Thoracic aorta (tissue), 2 donors: ENCODE measurements at regions not wholly inside any gene's neighbourhood (a gene's known extent, or its start where the extent isn't known, plus 50 kb on each side); places are given as distances from the start of the nearest gene placed in this dataset.
A peak's percentile ranks its signal among the peaks of the same experiment; 100 is the strongest.

ENCODE experiments used
- ATAC-seq: fragments of 150-250 bp; one replicate; pipeline ENCODE4 v1.8.0; 2017; ENCODE audit warnings: low read depth; ENCODE audit not compliant: insufficient number of reproducible peaks, low FRiP score
- DNase-seq: peaks from one replicate; pipeline ENCODE4 v3.0.0-alpha.2; 2020; ENCODE audit warnings: low spot score
- H3K27ac ChIP-seq, 2 donors: fragments of 200-600 bp; sonication (generic); 1 replicate in 1 of 2; 2 replicates in 1 of 2; pipeline ENCODE4 v1.5.1; 2016; ENCODE audit warnings: mild to moderate bottlenecking in 2 of 2, moderate library complexity in 2 of 2
- H3K27me3 ChIP-seq: fragments of 200-600 bp; sonication (generic); replicated peaks from 2 replicates; pipeline ENCODE4 v1.6.0; 2016; ENCODE audit warnings: mild to moderate bottlenecking; ENCODE audit not compliant: insufficient read depth
- H3K36me3 ChIP-seq: fragments of 200-600 bp; sonication (generic); one replicate; pipeline ENCODE4 v1.5.1; 2016
- H3K4me1 ChIP-seq, 2 donors: fragments of 200-600 bp; sonication (generic); 1 replicate in 1 of 2; 2 replicates in 1 of 2; pipeline versions ENCODE4 v1.5.1 to v1.6.0; 2016; ENCODE audit warnings: low read depth in 2 of 2, mild to moderate bottlenecking in 1 of 2; ENCODE audit not compliant: control insufficient read depth in 1 of 2
- H3K4me3 ChIP-seq: fragments of 200-600 bp; sonication (generic); 2 replicates; pipeline ENCODE4 v1.5.1; 2016; ENCODE audit warnings: mild to moderate bottlenecking
- H3K9me3 ChIP-seq: fragments of 200-600 bp; sonication (generic); 2 replicates; pipeline ENCODE4 v1.5.1; 2016
- CTCF ChIP-seq: fragments of 200-600 bp; sonication (generic); IDR thresholded peaks from one replicate; pipeline ENCODE4 v1.5.1; 2019; ENCODE audit warnings: antibody characterized with exemption

- Histone ChIP-seq H3K36me3 (no peaks in the 10 kb centered on the region), H3K9me3 (no peaks in the 10 kb centered on the region), H3K27ac (no peak overlapping the region), H3K4me3 (no peak overlapping the region), H3K27me3 (no peaks in the 10 kb centered on the region), H3K4me1 (peaks cover 36 to 51% of the 10 kb centered on the region in 2 donors)
- TF ChIP-seq CTCF = no peak
- no peak for DNase-seq
- no peak for ATAC-seq
Observed at GRCh38 chr9:127553793-127554192, 58.3 kb upstream of the STXBP1 start.

- no peaks in the 10 kb centered on the region for H3K9me3 ChIP-seq
- no peak for ATAC-seq
Observed at GRCh38 chr9:127554966-127555839, 56.9 kb upstream of the STXBP1 start.

DNA sequence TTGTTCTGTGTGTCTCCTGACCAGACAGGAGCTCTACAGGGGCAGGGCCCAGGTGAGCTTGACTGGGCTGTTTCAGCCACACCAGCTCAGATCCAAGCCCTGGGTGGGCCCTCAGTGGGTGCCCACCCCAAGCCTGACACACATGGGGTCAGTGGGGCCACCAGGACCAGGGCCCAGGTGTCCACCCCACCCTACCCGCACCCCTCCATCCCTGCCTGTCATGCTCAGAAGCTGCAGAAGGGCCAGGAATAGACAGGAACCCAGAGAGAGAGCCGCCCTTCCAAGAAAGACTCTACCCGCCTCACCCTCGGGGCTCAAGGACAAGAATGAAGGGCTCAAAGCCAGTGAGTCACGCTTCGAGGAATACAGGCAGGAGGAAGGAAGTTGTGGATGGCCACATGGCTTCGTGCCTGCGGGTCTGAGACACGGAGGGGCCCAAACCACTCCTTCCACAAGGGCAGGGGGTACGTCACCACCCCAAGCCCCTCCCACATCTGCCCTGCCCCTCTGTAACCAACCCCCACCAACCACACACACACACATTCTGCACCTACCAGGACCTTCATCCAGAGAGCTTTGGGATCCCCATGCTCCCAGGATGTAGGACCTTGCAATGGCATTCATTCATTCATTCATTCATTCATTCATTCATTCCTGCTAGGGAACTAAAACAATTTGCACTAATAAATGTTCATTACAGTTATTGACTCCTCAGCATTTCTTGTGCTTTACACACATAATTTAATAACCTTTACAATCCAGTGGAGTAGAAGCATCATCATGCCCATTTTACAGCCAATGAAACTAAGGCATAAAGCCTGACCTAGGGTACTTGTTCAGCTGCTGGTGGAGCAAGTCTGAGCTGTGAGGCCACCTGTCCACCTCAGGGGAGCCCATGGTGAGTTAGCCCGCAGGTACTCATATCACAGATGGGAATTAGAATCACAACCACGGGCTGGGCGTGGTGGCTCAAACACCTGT is 55.9 kb upstream of the STXBP1 start:
- Histone ChIP-seq H3K9me3 (no peaks in the 10 kb centered on the region), H3K4me1 (peaks cover 38 to 71% of the 10 kb centered on the region in 2 donors), H3K4me3 (peak overlapping the region; percentile 34), H3K27ac (peak overlapping the region; percentile 2 to 94), H3K36me3 (peaks cover 6% of the 10 kb centered on the region), H3K27me3 (no peaks in the 10 kb centered on the region)
- peak; percentile 87 for DNase-seq
- TF ChIP-seq CTCF = no peak
- ATAC-seq = peak; percentile 78

More at GRCh38 chr9:127554966-127555839, 56.9 kb upstream of the STXBP1 start:
- Histone ChIP-seq H3K36me3 (no peaks in the 10 kb centered on the region), H3K27me3 (no peaks in the 10 kb centered on the region), H3K4me3 (peak overlapping the region; percentile 34), H3K4me1 (peaks cover 36 to 62% of the 10 kb centered on the region in 2 donors), H3K27ac (peak overlapping the region; percentile 2 to 94)
- no peak for DNase-seq
- no peak for TF ChIP-seq CTCF

- ATAC-seq = no peak
- Histone ChIP-seq H3K27ac (peak overlapping the region; percentile 53 to 94), H3K27me3 (no peaks in the 10 kb centered on the region), H3K36me3 (peaks cover 6% of the 10 kb centered on the region), H3K4me3 (no peak overlapping the region), H3K4me1 (peaks cover 44 to 79% of the 10 kb centered on the region in 2 donors), H3K9me3 (no peaks in the 10 kb centered on the region)
- DNase-seq = no peak
- TF ChIP-seq CTCF = no peak
Observed at GRCh38 chr9:127556871-127557270, 55.2 kb upstream of the STXBP1 start.

- DNase-seq = no peak
- H3K36me3 ChIP-seq = peaks cover 6% of the 10 kb centered on the region
- peak overlapping the region; percentile 56 to 94 for H3K27ac ChIP-seq
- TF ChIP-seq CTCF = no peak
- no peak for ATAC-seq
- no peak overlapping the region for H3K4me3 ChIP-seq
- H3K27me3 ChIP-seq = no peaks in the 10 kb centered on the region
- H3K4me1 ChIP-seq = peaks cover 49 to 85% of the 10 kb centered on the region in 2 donors
- H3K9me3 ChIP-seq = no peaks in the 10 kb centered on the region
Observed at GRCh38 chr9:127557466-127557869, 54.6 kb upstream of the STXBP1 start.
